Testis (tissue), 2 donors: ENCODE measurements at regions not wholly inside any gene's neighbourhood (a gene's known extent, or its start where the extent isn't known, plus 50 kb on each side); places are given as distances from the start of the nearest gene placed in this dataset.

Experiments used
- DNase-seq: peaks from one replicate; pipeline ENCODE4 v3.0.0-alpha.2; 2019
- H3K27ac ChIP-seq, 2 donors: fragments of 200-600 bp; sonication (generic); one replicate each; pipeline ENCODE4 v1.5.1; 2019
- H3K27me3 ChIP-seq: fragments of 200-600 bp; sonication (generic); one replicate; pipeline ENCODE4 v1.5.1; 2019
- H3K36me3 ChIP-seq: fragments of 200-600 bp; sonication (generic); one replicate; pipeline ENCODE4 v1.5.1; 2017; ENCODE audit warnings: low read depth; ENCODE audit errors: missing control alignments
- H3K4me1 ChIP-seq: fragments of 200-600 bp; sonication (generic); one replicate; pipeline ENCODE4 v1.5.1; 2019
- H3K4me3 ChIP-seq, 2 donors: fragments of 200-600 bp; sonication (generic); one replicate each; pipeline ENCODE4 v1.5.1; 2017 to 2019
- H3K9me3 ChIP-seq: fragments of 200-600 bp; sonication (generic); one replicate; pipeline ENCODE4 v1.5.1; 2017
- POLR2A ChIP-seq: fragments of 450-650 bp; IDR thresholded peaks from one replicate; pipeline ENCODE4 v1.6.1; 2017; ENCODE audit warnings: antibody characterized with exemption, mild to moderate bottlenecking, moderate library complexity
- WGBS, 2 donors: methylation state at CpG; one replicate each; pipeline ENCODE4 v1.1.5; 2018; 5-methylcytosine and 5-hydroxymethylcytosine counted together
- intact Hi-C: fragments of 100-400 bp; cut with DNase I; formaldehyde crosslinking; loops from one replicate; pipeline ENCODE4 v1.15.1; 2023; ENCODE audit warnings: low total_unique reads
- microRNA-seq, 2 donors: library from miRNA; unstranded; fragments of <30 nt; microRNA quantifications; one replicate each; pipeline ENCODE4, GENCODE V29; 2016; ENCODE audit warnings: borderline number of aligned reads in 2 of 2, borderline replicate concordance in 1 of 2
- small RNA-seq, 2 donors: library from RNA; depleted of rRNA; stranded (forward); fragments of <200 nt; gene quantifications; one replicate each; pipeline ENCODE3, GENCODE V24; 2016
- TF ChIP-seq, protein P1 (sequence below), 3 experiments: fragments of 450-650 bp in 2 of 3; fragments of 200-600 bp in 1 of 3; sonication (generic) in 1 of 3; IDR thresholded peaks; one replicate each; pipeline ENCODE4 v1.5.1; 2016 to 2019; ENCODE audit warnings: antibody characterized with exemption in 3 of 3, mild to moderate bottlenecking in 2 of 3, moderate library complexity in 1 of 3

DNA sequence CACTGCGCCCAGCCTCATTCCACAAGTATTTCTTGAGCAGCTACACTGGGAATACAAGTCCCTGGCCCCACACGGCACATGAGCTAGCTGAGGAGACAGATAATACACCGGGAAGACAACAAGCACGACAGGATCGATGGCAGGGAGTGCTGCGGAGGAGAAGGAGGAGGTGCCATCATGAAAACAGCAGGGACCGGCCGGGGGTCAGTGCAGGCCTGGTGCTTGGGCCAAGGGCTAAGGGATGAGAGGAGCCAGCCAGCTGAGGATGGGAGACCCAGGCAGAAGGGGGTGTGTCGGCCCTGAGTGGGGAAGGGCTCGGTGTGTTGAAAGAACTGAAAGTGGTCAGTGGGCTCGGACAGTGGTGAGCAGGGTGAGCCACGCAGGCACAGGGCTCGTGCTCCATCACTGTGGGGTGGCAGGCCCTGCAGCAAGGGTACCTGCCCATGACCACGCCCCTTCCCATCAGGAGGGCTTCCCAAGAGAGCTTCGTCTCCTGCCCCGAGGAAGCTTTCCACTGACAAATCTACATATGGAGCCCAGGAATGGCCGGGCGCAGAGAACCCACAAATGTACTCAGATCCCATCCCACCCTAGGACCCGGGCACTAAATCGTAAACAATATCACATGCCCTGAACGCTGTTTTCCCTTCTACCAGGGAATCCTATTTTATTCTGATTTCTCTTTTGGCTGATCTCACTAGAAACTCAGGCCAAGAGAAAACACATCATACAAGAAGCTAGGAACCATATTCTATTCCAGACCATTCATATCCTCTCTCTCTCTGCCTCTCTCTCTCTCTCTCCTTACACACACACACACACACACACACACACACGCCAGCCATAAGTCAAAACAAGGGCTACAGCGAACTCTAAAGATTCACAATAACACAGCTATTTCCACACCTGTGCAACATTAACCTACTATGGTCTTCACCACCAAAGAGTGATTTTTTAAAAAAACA, 50.7 kb upstream of the TNRC6C start:
- Histone ChIP-seq H3K36me3 (no peaks in the 10 kb centered on the region), H3K4me1 (peaks cover 3% of the 10 kb centered on the region), H3K9me3 (no peaks in the 10 kb centered on the region), H3K27ac (no peak overlapping the region), H3K27me3 (no peaks in the 10 kb centered on the region), H3K4me3 (no peak overlapping the region)
- WGBS, 2 donors, result 91 to 93% methylated on average over 20 to 23 of the region's 23 CpGs
- DNase-seq, result no peak
- intact Hi-C loops, result no loop called here
- TF ChIP-seq, protein P1, sequence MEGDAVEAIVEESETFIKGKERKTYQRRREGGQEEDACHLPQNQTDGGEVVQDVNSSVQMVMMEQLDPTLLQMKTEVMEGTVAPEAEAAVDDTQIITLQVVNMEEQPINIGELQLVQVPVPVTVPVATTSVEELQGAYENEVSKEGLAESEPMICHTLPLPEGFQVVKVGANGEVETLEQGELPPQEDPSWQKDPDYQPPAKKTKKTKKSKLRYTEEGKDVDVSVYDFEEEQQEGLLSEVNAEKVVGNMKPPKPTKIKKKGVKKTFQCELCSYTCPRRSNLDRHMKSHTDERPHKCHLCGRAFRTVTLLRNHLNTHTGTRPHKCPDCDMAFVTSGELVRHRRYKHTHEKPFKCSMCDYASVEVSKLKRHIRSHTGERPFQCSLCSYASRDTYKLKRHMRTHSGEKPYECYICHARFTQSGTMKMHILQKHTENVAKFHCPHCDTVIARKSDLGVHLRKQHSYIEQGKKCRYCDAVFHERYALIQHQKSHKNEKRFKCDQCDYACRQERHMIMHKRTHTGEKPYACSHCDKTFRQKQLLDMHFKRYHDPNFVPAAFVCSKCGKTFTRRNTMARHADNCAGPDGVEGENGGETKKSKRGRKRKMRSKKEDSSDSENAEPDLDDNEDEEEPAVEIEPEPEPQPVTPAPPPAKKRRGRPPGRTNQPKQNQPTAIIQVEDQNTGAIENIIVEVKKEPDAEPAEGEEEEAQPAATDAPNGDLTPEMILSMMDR (IDR thresholded peaks at IDR 0.05), result no peak
- no peak for TF ChIP-seq POLR2A

DNA sequence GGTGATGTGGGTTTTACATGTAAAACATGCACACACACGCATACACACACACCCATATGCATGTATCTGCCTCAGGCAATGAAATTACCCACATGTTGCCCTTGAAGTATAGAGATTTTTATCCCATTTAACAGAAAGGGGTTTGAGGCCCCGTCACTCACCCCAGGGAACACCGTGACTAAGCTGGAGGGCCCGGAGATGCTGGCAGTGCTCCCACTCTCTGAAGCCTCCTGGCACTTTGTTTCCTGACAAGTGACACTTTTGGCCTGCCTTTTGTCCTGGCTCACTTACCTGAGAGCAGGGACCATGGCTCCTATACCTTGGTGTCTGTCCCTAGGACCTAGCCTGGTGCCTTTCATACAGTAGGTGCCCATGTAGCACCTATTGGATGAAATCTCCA, 50.0 kb upstream of the TNRC6C start:
- intact Hi-C loops, result no loop called here
- WGBS, 2 donors, result 80 to 81% methylated on average over 4 of the region's 4 CpGs

More for the DNA sequence above, 50.0 kb upstream of the TNRC6C start:
- TF ChIP-seq POLR2A, result no peak
- TF ChIP-seq, protein P1 (IDR thresholded peaks at IDR 0.05), result no peak
- no peaks in the 10 kb centered on the region for H3K9me3 ChIP-seq
- no peak for DNase-seq
- H3K4me1 ChIP-seq, result peaks cover 3% of the 10 kb centered on the region
- no peaks in the 10 kb centered on the region for H3K27me3 ChIP-seq
- no peak overlapping the region for H3K4me3 ChIP-seq
- no peak overlapping the region for H3K27ac ChIP-seq
- H3K36me3 ChIP-seq, result no peaks in the 10 kb centered on the region

Small RNAs in the stretch of these regions (microRNA-seq; reads per million reads assigned to microRNA genes)
- gene MIR4316, result 0 reads per million in 2 donors

Small RNAs in the stretch of these regions (small RNA-seq; reads per million reads assigned to genes)
- gene MIR4316, result 0 reads per million in 2 donors
- 0 reads per million in 2 donors for gene RF00019
